Stomach (tissue), 8 donors: ENCODE measurements at regions not wholly inside any gene's neighbourhood (a gene's known extent, or its start where the extent isn't known, plus 50 kb on each side); places are given as distances from the start of the nearest gene placed in this dataset.

Experiments
- DNase-seq, 2 donors: peaks; one replicate each; pipeline versions ENCODE4 v3.0.0 to v3.0.0-alpha.2; 2013 to 2019
- H3K27ac ChIP-seq, 5 donors: fragments of 200-600 bp in 4 of 5; sonication (generic) in 4 of 5; one replicate each; pipeline ENCODE4 v1.5.1; 2013 to 2019; ENCODE audit warnings: mild to moderate bottlenecking in 1 of 5, moderate library complexity in 1 of 5
- H3K27me3 ChIP-seq, 3 donors: fragments of 200-600 bp; sonication (generic); one replicate each; pipeline ENCODE4 v1.5.1; 2017 to 2019; ENCODE audit warnings: mixed run types in 1 of 3
- H3K36me3 ChIP-seq, 4 donors: fragments of 200-600 bp; sonication (generic); 1 replicate in 3 of 4; 2 replicates in 1 of 4; pipeline ENCODE4 v1.5.1; 2016 to 2019
- H3K4me1 ChIP-seq, 4 donors: fragments of 200-600 bp; sonication (generic); one replicate each; pipeline ENCODE4 v1.5.1; 2016 to 2019
- H3K4me3 ChIP-seq, 4 donors: fragments of 200-600 bp; sonication (generic) in 3 of 4; one replicate each; pipeline ENCODE4 v1.5.1; 2016 to 2019; ENCODE audit warnings: mild to moderate bottlenecking in 1 of 4
- H3K9me3 ChIP-seq, 4 donors: fragments of 200-600 bp; sonication (generic); one replicate each; pipeline ENCODE4 v1.5.1; 2016 to 2019
- EP300 ChIP-seq: sonication (generic); formaldehyde crosslinking; IDR thresholded peaks from one replicate; pipeline ENCODE4 v1.6.1; 2017; ENCODE audit warnings: antibody characterized with exemption
- POLR2A ChIP-seq, 4 donors: fragments of 450-650 bp; IDR thresholded peaks; one replicate each; pipeline ENCODE4 v1.6.1; 2016; ENCODE audit warnings: antibody characterized with exemption in 4 of 4, control low read depth in 2 of 4, mild to moderate bottlenecking in 1 of 4, moderate library complexity in 1 of 4
- POLR2AphosphoS5 ChIP-seq, 3 donors: sonication (generic); formaldehyde crosslinking; IDR thresholded peaks; one replicate each; pipeline ENCODE4 v1.6.1; 2016; ENCODE audit warnings: antibody characterized with exemption in 3 of 3
- WGBS, 5 donors: extraction: QIAGEN DNeasy Blood & Tissue Kit in 3 of 5; methylation state at CpG; one replicate each; pipeline versions ENCODE4 v1.1.5 to v1.1.7; 2013 to 2018; 5-methylcytosine and 5-hydroxymethylcytosine counted together
- intact Hi-C: fragments of 100-400 bp; cut with DNase I; formaldehyde crosslinking; loops from one replicate; pipeline ENCODE4 v1.15.1; 2023; ENCODE audit warnings: low total_unique reads
- TF ChIP-seq, protein P1 (sequence below), 7 experiments: fragments of 450-650 bp in 4 of 7; fragments of 200-600 bp in 3 of 7; sonication (generic) in 3 of 7; IDR thresholded peaks; one replicate each; pipeline ENCODE4 v1.5.1; 2016 to 2019; ENCODE audit warnings: antibody characterized with exemption in 7 of 7, control low read depth in 2 of 7, mild to moderate bottlenecking in 1 of 7
- donor health status: healthy with polysubstance abuse.
- donor health status: Bipolar disorder and iron deficiency.
- donor health status: healthy.

DNA sequence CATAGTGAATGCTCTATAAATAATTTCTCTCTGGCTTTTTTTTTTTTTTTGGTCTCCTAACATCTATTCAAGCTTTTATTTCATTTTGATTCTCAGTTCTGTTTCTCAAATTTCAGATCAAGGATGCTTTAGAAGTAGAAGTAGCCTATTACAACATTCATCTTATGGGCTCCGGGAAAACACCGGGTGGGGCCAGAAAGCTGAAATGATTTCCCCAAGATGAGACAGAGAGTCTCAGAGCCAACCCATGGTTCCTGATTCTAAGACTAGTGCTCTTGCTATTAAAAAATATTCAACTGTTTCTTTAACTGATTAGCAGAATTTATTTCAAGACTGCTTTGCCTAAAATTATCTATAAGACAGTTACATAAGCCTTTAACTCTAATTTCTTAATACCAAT, 147.2 kb upstream of the CCDC68 start:
- Histone ChIP-seq H3K9me3 (no peaks in the 10 kb centered on the region), H3K4me3 (no peak overlapping the region), H3K27ac (no peak overlapping the region), H3K36me3 (no peaks in the 10 kb centered on the region), H3K4me1 (no peaks in the 10 kb centered on the region), H3K27me3 (no peaks in the 10 kb centered on the region)
- WGBS, 5 donors: 84 to 97% (median 91%) methylated on average over 2 of the region's 2 CpGs
- TF ChIP-seq POLR2A (IDR thresholded peaks at IDR 0.05): no peak
- TF ChIP-seq, protein P1, sequence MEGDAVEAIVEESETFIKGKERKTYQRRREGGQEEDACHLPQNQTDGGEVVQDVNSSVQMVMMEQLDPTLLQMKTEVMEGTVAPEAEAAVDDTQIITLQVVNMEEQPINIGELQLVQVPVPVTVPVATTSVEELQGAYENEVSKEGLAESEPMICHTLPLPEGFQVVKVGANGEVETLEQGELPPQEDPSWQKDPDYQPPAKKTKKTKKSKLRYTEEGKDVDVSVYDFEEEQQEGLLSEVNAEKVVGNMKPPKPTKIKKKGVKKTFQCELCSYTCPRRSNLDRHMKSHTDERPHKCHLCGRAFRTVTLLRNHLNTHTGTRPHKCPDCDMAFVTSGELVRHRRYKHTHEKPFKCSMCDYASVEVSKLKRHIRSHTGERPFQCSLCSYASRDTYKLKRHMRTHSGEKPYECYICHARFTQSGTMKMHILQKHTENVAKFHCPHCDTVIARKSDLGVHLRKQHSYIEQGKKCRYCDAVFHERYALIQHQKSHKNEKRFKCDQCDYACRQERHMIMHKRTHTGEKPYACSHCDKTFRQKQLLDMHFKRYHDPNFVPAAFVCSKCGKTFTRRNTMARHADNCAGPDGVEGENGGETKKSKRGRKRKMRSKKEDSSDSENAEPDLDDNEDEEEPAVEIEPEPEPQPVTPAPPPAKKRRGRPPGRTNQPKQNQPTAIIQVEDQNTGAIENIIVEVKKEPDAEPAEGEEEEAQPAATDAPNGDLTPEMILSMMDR (IDR thresholded peaks at IDR 0.05): no peak
- TF ChIP-seq POLR2AphosphoS5 (IDR thresholded peaks at IDR 0.05): no peak
- TF ChIP-seq EP300: no peak
- intact Hi-C loops: no loop called here
- no peak for DNase-seq

DNA sequence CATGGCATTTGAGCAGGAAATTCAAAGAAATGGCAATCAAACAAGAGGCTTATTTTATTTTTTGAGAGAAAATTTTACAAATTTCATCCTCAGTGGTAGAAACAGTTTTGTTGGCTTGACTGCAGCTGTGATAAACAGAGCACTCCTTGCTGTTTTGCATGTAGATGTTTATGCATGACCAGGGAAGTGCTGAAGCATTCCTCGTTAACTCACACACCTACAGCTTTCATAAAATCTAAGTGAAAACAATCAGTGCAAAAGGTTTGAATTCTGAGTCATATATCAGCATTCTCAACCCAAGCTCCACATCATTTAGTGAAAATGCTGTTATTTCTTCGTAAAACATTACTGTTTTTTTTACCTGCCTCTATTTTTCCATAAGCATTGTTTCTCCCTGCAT, 146.6 kb upstream of the CCDC68 start:
- H3K4me3 ChIP-seq: no peak overlapping the region
- H3K27me3 ChIP-seq: no peaks in the 10 kb centered on the region
- intact Hi-C loops: no loop called here
- H3K27ac ChIP-seq: no peak overlapping the region
- no peak for DNase-seq
- no peaks in the 10 kb centered on the region for H3K4me1 ChIP-seq
- no peaks in the 10 kb centered on the region for H3K36me3 ChIP-seq
- H3K9me3 ChIP-seq: no peaks in the 10 kb centered on the region
- no peak for TF ChIP-seq POLR2AphosphoS5 (IDR thresholded peaks at IDR 0.05)
- TF ChIP-seq, protein P1 (IDR thresholded peaks at IDR 0.05): no peak
- no peak for TF ChIP-seq EP300
- TF ChIP-seq POLR2A (IDR thresholded peaks at IDR 0.05): no peak
- 75 to 87% (median 82%) methylated on average over 2 of the region's 2 CpGs for whole genome bisulfite sequencing, 5 donors

DNA sequence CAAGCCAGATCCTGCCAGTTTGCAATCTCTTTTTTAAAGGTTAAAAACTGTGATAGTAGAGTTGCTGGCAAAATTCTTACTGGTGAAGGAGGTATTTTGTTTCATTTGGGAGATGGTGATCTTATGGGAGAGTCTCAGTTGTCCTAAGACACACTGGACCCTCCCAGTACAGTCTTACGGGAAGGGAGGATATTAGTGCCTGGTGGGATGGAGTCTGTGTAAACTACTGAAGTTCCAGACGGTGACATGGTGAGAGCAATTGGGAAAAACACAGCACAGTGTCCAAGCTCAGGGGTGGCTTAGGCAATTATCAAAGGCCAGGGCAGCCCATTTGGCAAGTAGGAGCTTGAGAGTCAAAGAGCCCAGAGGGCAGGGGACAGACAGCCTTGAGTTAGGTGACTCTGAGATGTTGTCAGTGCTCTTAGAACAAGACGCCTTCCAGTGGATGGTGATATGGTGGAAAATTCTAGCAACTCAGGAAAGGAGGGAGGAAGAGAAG, 143.7 kb upstream of the CCDC68 start:
- no peak overlapping the region for H3K4me3 ChIP-seq
- H3K4me1 ChIP-seq: no peaks in the 10 kb centered on the region
- H3K36me3 ChIP-seq: no peaks in the 10 kb centered on the region
- no peak for TF ChIP-seq EP300
- TF ChIP-seq, protein P1 (IDR thresholded peaks at IDR 0.05): no peak
- no peak for TF ChIP-seq POLR2A (IDR thresholded peaks at IDR 0.05)
- H3K27me3 ChIP-seq: no peaks in the 10 kb centered on the region
- DNase-seq: no peak
- H3K27ac ChIP-seq: no peak overlapping the region
- no peaks in the 10 kb centered on the region for H3K9me3 ChIP-seq
- 71 to 92% (median 78%) methylated on average over 3 of the region's 3 CpGs for WGBS, 5 donors
- intact Hi-C loops: no loop called here

DNA sequence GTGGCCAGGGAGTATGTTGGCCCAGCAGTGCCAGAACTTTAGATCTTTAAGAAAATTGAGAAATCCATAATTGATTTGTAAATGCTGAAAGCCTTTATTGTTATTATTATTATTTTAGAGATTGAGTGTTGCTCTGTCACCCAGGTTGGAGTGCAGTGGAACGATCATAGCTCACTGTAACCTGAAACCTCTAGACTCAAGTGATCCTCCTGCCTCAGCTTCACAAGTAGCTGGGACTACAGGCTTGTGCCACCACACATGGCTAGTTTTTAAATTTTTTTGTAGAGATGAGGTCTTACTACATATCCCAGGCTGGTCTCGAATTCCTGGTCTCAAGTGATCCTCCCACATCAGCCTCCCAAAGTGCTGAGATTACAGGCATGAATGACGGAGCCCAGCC, 143.2 kb upstream of the CCDC68 start:
- Histone ChIP-seq H3K27ac (no peak overlapping the region), H3K4me3 (no peak overlapping the region), H3K36me3 (no peaks in the 10 kb centered on the region), H3K9me3 (no peaks in the 10 kb centered on the region), H3K27me3 (no peaks in the 10 kb centered on the region), H3K4me1 (no peaks in the 10 kb centered on the region)
- DNase-seq: no peak
- TF ChIP-seq, protein P1 (IDR thresholded peaks at IDR 0.05): no peak
- no peak for TF ChIP-seq EP300
- no peak for TF ChIP-seq POLR2A (IDR thresholded peaks at IDR 0.05)
- TF ChIP-seq POLR2AphosphoS5 (IDR thresholded peaks at IDR 0.05): no peak
- intact Hi-C loops: no loop called here
- 31 to 61% (median 37%) methylated on average over 3 of the region's 3 CpGs for WGBS, 5 donors
